ENCODE measurements at regions not wholly inside any gene's neighbourhood (a gene's known extent, or its start where the extent isn't known, plus 50 kb on each side); places are given as distances from the start of the nearest gene placed in this dataset.

- DNase-seq: no peak
- no peaks in the 10 kb centered on the region for H3K36me3 ChIP-seq
- H3K27ac ChIP-seq: no peak overlapping the region
- TF ChIP-seq CTCF (IDR thresholded peaks at IDR 0.05; ENCODE audit: low read depth, low read length): no peak
- no peaks in the 10 kb centered on the region for H3K27me3 ChIP-seq (ENCODE audit: insufficient read depth, low read depth, severe bottlenecking)
- no peak overlapping the region for H3K4me3 ChIP-seq (ENCODE audit: low read depth, low read length)
- no peaks in the 10 kb centered on the region for H3K9me3 ChIP-seq (ENCODE audit: severe bottlenecking)
These were observed 242.5 kb upstream of the ATP2B1 start for GRCh38 chr12:89951050-89951693.

GRCh38 chr12:89950421-89950820 lies 241.8 kb upstream of the ATP2B1 start:
- DNase-seq: no peak
- Histone ChIP-seq H3K36me3 (no peaks in the 10 kb centered on the region), H3K27ac (no peak overlapping the region), H3K9me3 (ENCODE audit: severe bottlenecking) (no peaks in the 10 kb centered on the region), H3K4me3 (ENCODE audit: low read depth, low read length) (no peak overlapping the region), H3K27me3 (ENCODE audit: insufficient read depth, low read depth, severe bottlenecking) (no peaks in the 10 kb centered on the region)
- TF ChIP-seq CTCF (IDR thresholded peaks at IDR 0.05; ENCODE audit: low read depth, low read length): no peak

- Histone ChIP-seq H3K36me3 (no peaks in the 10 kb centered on the region), H3K9me3 (ENCODE audit: severe bottlenecking) (no peaks in the 10 kb centered on the region), H3K27me3 (ENCODE audit: insufficient read depth, low read depth, severe bottlenecking) (no peaks in the 10 kb centered on the region), H3K27ac (no peak overlapping the region), H3K4me3 (ENCODE audit: low read depth, low read length) (no peak overlapping the region)
- no peak for TF ChIP-seq CTCF (IDR thresholded peaks at IDR 0.05; ENCODE audit: low read depth, low read length)
- DNase-seq: no peak
These were observed 241.0 kb upstream of the ATP2B1 start for GRCh38 chr12:89949457-89950195.

GRCh38 chr12:89948271-89949175 lies 239.9 kb upstream of the ATP2B1 start:
- Histone ChIP-seq H3K4me3 (ENCODE audit: low read depth, low read length) (no peak overlapping the region), H3K27me3 (ENCODE audit: insufficient read depth, low read depth, severe bottlenecking) (no peaks in the 10 kb centered on the region), H3K27ac (peak overlapping the region; percentile 74), H3K9me3 (ENCODE audit: severe bottlenecking) (no peaks in the 10 kb centered on the region), H3K36me3 (no peaks in the 10 kb centered on the region)
- DNase-seq: no peak
- TF ChIP-seq CTCF (IDR thresholded peaks at IDR 0.05; ENCODE audit: low read depth, low read length): no peak

- Histone ChIP-seq H3K27ac (peak overlapping the region; percentile 74), H3K27me3 (ENCODE audit: insufficient read depth, low read depth, severe bottlenecking) (no peaks in the 10 kb centered on the region), H3K9me3 (ENCODE audit: severe bottlenecking) (no peaks in the 10 kb centered on the region), H3K36me3 (no peaks in the 10 kb centered on the region), H3K4me3 (ENCODE audit: low read depth, low read length) (no peak overlapping the region)
- TF ChIP-seq CTCF (IDR thresholded peaks at IDR 0.05; ENCODE audit: low read depth, low read length): no peak
- peak; percentile 54 for DNase-seq
These were observed 239.0 kb upstream of the ATP2B1 start for GRCh38 chr12:89947437-89948270.
